Muscle of arm (tissue), 1 donor: ENCODE measurements at regions not wholly inside any gene's neighbourhood (a gene's known extent, or its start where the extent isn't known, plus 50 kb on each side); places are given as distances from the start of the nearest gene placed in this dataset.

Source experiments
- DNase-seq: peaks from one replicate; pipeline ENCODE4 v3.0.0-alpha.2; 2013

- no peak for DNase-seq
Measured at GRCh38 chr4:3670521-3671519, 95.4 kb upstream of the ADRA2C start.

GRCh38 chr4:3669553-3669949 lies 96.6 kb upstream of the ADRA2C start:
- DNase-seq, result no peak

- DNase-seq, result no peak
Measured at GRCh38 chr4:3668825-3669552, 97.2 kb upstream of the ADRA2C start.

DNA sequence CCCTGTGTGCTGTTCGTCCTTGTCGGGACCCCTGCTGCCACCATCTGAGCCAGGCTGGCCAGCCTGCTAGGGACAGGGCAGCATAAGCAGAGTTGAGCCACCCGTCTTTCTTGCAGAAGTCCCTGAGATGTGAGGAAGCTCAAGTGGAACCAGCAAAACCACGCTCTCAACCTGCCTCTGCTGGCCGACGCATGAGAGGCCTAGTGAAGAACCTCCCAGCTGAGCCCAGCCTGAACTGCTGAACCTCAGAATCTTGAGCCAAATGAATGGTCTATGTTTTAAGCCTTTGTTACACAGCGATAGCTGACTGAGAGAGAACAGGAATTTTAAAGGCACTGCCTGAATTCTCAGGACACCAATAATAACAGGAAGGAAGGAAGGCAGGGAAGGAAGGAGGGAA lies 98.9 kb upstream of the ADRA2C start:
- no peak for DNase-seq

DNA sequence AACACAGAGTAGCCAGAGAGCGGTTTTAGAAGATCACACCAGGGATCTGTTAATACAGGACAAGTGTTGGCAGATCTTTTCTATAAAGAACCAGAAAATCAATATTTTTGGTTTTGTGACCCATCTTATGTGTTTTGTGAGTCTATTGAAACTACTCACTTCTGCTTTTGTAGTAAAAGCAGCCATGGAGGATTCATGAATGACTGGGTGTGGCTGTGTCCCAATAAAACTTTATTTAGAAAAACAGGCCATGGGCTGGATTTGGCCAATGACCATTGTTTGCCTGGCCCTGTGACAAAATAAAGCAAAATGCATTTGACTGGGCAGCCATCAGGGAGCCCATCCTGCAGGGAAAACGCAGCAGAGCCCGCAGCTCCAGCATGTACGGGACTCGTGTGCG lies 99.9 kb upstream of the ADRA2C start:
- DNase-seq, result no peak

DNA sequence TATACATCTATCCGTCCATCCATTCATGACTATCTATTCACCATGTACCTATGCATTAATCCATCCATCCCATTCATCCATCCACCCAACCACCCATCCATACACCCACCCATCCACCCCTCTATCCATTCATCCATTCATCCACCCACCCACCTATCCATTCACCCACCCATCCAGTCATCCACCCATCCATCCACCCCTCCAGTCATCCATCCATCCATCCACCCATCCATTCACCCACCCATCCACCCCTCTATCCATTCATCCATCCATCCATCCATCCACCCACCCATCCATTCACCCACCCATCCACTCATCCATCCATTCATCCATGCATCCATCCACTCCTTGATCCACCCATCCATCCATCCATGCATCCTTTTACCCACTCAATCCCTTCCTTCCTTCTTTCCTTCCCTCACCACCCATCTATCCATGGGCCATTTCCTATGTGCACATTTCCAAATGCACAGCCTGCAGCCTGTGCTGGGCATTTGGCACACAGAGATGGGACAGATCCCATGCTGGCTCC lies 100.8 kb upstream of the ADRA2C start:
- DNase-seq, result no peak

DNA sequence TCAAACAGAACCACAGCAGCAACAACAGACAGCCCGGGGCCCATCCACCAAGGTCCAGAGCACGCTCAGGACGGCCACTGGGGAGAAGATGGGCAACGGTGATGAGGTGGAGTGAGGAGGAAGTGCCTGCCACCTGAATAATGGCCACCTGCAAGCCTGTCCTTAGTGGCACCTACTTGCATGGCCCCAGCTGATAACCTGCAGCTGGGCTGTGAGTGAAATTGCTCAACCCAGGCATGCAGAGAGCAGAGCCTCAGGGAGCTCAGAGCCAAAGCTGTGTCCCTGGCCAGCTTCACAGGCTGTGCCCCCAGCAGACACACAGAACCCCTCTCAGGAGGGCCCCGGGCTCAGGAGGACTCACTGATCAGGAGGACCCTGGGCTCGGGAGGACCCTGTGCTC lies 102.4 kb upstream of the ADRA2C start:
- no peak for DNase-seq

DNA sequence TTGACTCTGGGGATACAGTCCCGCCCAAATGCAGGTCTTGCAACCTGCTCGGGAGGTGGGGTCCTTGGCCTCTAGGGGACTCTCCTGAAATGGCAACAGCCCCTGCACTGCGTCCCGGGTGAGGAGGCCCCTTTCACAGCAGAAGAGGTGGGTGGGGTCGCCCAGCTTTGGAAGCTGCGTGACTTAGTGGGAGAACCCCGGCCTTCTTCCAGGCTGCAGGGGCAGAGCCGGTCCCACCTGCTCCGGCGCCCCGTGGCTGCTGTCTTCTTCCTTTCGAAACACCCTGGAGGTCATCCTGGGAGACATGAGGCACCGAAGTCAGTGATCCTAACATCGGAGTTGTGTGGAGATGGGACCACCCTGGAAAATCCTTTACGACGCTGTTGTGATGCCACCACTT lies 103.7 kb upstream of the ADRA2C start:
- DNase-seq, result no peak

- DNase-seq, result no peak
Measured at GRCh38 chr4:3661989-3662388, 104.2 kb upstream of the ADRA2C start.

- no peak for DNase-seq
Measured at GRCh38 chr4:3660928-3661515, 105.2 kb upstream of the ADRA2C start.

DNA sequence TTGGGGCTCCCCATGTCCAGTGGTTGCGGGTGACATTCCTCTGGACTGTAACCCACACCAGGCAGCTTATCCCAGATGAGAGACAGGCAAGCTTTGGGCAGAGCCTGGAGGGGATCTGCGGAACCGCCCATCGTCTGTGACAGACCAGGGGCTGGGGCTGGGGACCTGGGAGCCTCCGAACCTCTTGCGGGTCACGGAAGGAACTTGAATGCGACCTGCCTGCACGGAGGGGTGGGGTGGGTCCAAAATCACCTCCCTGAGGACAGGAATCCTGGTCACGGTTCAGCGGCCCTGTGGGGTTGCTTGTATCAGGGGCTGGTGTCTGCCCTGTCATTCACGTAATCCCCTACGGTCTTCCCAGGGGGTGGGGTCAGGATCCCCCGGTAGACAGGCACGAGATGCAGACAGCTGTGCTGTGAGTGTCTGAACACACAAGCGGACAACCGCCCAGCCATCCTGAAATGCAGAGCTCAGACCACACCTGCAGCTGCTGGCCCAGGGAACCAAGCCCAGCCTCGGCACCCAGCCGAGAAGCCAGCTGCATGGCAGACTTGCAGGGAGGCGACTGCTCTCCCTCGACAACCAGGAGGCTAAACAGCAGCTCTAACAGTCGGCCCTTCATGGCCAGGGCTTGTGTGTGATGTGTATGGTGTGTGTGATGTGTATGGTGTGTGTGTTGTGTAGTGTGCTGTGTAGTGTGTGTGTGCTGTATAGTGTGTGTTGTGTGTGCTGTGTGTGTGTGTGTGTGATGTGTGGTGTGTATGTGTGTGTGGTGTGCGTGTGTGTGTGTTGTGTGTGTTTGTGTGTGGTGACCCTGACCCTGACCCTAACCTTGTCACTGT lies 105.9 kb upstream of the ADRA2C start:
- DNase-seq, result peak; percentile 77

- DNase-seq, result no peak
Measured at GRCh38 chr4:3659131-3659530, 107.1 kb upstream of the ADRA2C start.

DNA sequence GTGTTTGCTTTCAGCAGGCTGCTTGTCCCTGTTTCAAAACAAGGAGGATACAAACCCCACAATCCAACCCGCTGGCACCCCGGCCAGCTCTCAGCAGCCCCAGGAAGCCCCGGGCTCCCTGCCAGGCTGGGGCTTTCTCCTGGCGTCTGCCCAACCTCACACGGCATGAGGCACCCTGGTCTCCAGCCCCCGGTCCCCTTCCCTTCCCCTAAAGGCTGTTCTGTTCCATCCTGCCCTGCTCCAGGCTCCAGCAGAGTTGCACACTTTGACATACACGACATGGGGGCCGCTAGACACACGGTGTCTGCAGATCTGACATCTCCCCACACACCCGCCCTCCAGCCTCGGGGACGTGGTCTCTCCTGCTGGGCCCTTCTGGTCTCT lies 107.7 kb upstream of the ADRA2C start:
- no peak for DNase-seq

- DNase-seq, result no peak
Measured at GRCh38 chr4:3657902-3658529, 108.2 kb upstream of the ADRA2C start.

DNA sequence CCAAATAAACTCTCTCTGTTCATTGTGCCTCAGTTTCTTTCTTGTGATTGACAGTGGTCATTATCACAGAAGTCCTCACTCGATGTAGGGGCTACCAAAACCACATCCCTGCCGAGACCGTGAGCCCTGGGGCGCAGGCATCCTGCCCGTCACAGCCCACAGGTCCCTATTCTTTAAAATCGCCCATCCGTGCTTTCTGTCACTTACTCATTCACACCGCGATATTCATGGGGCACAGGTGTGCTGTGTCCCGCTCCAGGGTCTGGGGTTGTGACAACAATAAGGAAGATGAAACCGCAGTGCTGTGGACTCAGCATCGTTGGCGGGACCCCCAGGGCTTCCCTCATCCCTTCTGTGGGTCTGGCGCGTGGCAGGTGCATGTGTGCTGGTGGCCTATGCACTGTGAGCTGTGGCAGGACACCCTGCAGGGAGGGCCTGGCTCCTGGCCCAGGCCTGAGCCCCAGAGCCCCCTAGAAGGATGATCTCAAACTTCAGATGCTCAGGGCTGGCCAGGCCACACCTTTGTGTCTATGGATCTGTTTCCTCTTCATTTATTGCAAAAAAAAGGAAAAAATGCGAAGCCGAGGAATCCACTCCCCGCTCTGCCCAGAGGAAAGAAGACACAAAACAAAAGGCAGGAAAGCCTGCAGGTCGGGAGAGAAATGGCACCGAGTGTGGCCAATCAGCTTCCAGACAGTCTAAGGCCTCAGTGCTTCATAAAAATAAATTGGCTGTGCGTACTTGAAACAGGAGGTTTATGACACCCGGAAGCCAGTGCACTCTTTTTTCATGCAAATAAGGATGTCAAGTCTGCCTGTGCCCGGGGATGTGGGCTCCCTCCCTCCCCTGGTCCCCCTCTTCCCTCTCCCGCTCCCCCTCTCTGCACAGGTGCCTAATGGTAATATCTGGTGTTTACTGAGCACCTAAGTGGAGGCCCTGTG lies 109.5 kb upstream of the ADRA2C start:
- DNase-seq, result no peak

GRCh38 chr4:3655963-3656362 lies 110.2 kb upstream of the ADRA2C start:
- DNase-seq, result no peak

DNA sequence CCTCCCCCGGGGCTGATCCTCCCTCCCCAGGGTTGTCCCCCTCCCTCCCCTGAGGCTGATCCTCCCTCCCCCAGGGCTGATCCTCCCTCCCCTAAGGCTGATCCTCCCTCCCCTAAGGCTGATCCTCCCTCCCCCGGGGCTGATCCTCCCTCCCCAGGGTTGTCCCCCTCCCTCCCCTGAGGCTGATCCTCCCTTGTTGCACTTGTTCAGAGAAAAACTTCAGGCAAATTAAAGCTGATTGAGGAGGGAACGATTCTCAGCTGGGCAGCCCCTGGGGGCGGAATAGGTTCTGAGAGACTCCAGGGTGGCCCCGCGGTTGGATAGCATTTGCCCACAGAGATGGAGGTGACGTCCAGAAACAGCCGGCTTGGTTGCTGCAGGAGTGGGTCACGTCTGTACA lies 110.7 kb upstream of the ADRA2C start:
- DNase-seq, result no peak

- DNase-seq, result no peak
Measured at GRCh38 chr4:3654036-3654807, 112.0 kb upstream of the ADRA2C start.

- no peak for DNase-seq
Measured at GRCh38 chr4:3652586-3652985, 113.6 kb upstream of the ADRA2C start.
